AG04449 (cell line): ENCODE measurements at regions not wholly inside any gene's neighbourhood (a gene's known extent, or its start where the extent isn't known, plus 50 kb on each side); places are given as distances from the start of the nearest gene placed in this dataset.

Experiments
- CTCF ChIA-PET: fragments of 350-600 bp; formaldehyde crosslinking; extraction: SDS; loops from one replicate; lab custom pipeline; 2021; ENCODE audit warnings: antibody characterized with exemption; lab: Yijun Ruan, JAX
- POLR2A ChIA-PET: fragments of 400-600, 350-600 bp; formaldehyde crosslinking; extraction: SDS; loops from one replicate; lab custom pipeline; 2020; ENCODE audit warnings: antibody characterized with exemption, inconsistent platforms; lab: Yijun Ruan, JAX
- DNase-seq: peaks from one replicate; pipeline ENCODE4 v3.0.0-alpha.2; 2010; ENCODE audit warnings: low read depth, low spot score
- H3K4me3 ChIP-seq: 2 replicates; pipeline ENCODE4 v1.5.1; 2011; ENCODE audit warnings: low read depth, mild to moderate bottlenecking, control low read depth, low read length
- TF ChIP-seq, protein P1 (sequence below): IDR thresholded peaks from one replicate; pipeline ENCODE4 v1.5.1; 2011; ENCODE audit warnings: mild to moderate bottlenecking, moderate library complexity, low read length, control low read depth, inconsistent platforms; ENCODE audit not compliant: insufficient read depth; ENCODE audit errors: missing control alignments

DNA sequence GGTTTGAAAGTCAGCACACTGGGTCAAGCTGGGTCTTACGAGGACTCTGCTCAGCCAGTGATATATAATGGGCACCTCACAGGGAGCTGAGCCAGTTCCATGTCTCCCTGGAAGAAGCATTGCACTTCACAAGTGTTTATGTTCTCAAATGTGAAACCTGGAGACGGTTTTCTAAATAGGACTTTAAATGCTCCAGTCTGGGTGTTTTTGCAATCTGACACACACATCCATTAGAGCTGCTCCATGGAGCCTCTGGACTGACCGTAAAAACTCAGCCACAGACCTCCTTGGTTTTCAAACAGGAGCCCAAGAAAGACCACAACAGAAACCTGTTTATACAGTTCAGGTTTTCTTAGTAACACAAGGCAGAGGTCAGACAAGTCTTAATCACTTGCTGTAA is 201.3 kb upstream of the LRIG1 start:
- TF ChIP-seq, protein P1, sequence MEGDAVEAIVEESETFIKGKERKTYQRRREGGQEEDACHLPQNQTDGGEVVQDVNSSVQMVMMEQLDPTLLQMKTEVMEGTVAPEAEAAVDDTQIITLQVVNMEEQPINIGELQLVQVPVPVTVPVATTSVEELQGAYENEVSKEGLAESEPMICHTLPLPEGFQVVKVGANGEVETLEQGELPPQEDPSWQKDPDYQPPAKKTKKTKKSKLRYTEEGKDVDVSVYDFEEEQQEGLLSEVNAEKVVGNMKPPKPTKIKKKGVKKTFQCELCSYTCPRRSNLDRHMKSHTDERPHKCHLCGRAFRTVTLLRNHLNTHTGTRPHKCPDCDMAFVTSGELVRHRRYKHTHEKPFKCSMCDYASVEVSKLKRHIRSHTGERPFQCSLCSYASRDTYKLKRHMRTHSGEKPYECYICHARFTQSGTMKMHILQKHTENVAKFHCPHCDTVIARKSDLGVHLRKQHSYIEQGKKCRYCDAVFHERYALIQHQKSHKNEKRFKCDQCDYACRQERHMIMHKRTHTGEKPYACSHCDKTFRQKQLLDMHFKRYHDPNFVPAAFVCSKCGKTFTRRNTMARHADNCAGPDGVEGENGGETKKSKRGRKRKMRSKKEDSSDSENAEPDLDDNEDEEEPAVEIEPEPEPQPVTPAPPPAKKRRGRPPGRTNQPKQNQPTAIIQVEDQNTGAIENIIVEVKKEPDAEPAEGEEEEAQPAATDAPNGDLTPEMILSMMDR: no peak
- ChIA-PET CTCF (interaction anchor here (1.4 kb wide), 1 partner anchor 448 kb away, joined by 3 read pairs; no protein-coding TSS in a partner anchor), POLR2A (no interaction called here)
- no peak overlapping the region for H3K4me3 ChIP-seq
- DNase-seq: no peak

DNA sequence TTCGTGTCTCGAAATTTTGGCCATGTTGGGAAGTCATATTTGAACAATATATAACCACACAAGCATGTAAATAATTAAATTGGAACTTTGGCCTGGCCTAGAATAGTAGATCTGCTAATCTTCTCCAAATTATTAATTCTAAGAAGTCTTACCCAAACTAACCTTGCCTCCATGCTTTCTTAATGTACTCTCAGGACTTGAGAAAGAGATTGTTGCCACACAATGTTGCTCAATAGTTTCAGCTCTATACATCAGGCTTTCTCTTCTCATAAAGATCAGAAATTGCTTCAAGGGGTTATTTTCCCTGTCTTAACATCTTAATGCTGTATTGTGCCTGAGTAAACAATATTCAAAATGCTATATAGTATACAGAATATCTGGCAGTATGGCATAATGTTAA is 202.7 kb upstream of the LRIG1 start:
- DNase-seq: no peak
- TF ChIP-seq, protein P1: no peak
- H3K4me3 ChIP-seq: no peak overlapping the region
- POLR2A ChIA-PET: no interaction called here
- CTCF ChIA-PET: no interaction called here

GRCh38 chr3:66705076-66705475 is 204.3 kb upstream of the LRIG1 start:
- POLR2A ChIA-PET: no interaction called here
- DNase-seq: no peak
- TF ChIP-seq, protein P1: no peak
- CTCF ChIA-PET: no interaction called here
- H3K4me3 ChIP-seq: no peak overlapping the region

GRCh38 chr3:66706890-66707289 is 206.1 kb upstream of the LRIG1 start:
- POLR2A ChIA-PET: no interaction called here

GRCh38 chr3:66709532-66709931 is 208.7 kb upstream of the LRIG1 start:
- TF ChIP-seq, protein P1: no peak
- ChIA-PET CTCF (interaction anchor here (0.8 to 0.9 kb wide), 2 partner anchors 8 to 113 kb away, joined by 3 read pairs; no protein-coding TSS in a partner anchor), POLR2A (no interaction called here)
- no peak for DNase-seq
- no peak overlapping the region for H3K4me3 ChIP-seq

More at GRCh38 chr3:66706890-66707289, 206.1 kb upstream of the LRIG1 start:
- CTCF ChIA-PET: no interaction called here
- DNase-seq: no peak
- H3K4me3 ChIP-seq: no peak overlapping the region
- TF ChIP-seq, protein P1: no peak

GRCh38 chr3:66712210-66712609 is 211.4 kb upstream of the LRIG1 start:
- POLR2A ChIA-PET: no interaction called here
- H3K4me3 ChIP-seq: no peak overlapping the region
- CTCF ChIA-PET: no interaction called here
- TF ChIP-seq, protein P1: no peak
- no peak for DNase-seq
